GM23338 (cell line): ENCODE measurements at regions not wholly inside any gene's neighbourhood (a gene's known extent, or its start where the extent isn't known, plus 50 kb on each side); places are given as distances from the start of the nearest gene placed in this dataset.

Source experiments
- ATAC-seq: fragments of 200-7000 bp; cut with Tn5 transposase; 3 replicates; pipeline ENCODE4 v1.9.1; 2020
- DNase-seq: peaks from one replicate; pipeline ENCODE4 v3.0.0-alpha.2; 2015; ENCODE audit warnings: low spot score
- H2AFZ ChIP-seq: fragments of 200-600 bp; sonication (generic); 2 replicates; pipeline ENCODE4 v1.8.0; 2016; ENCODE audit warnings: antibody characterized with exemption, mild to moderate bottlenecking, moderate library complexity
- H3F3A ChIP-seq: fragments of 200-600 bp; sonication (generic); replicated peaks from 2 replicates; pipeline ENCODE4 v1.8.0; 2017; ENCODE audit warnings: antibody characterized with exemption, mixed run types, low read depth
- H3K27ac ChIP-seq: fragments of 200-600 bp; sonication (generic); 2 replicates; pipeline ENCODE4 v1.6.1; 2016; ENCODE audit warnings: low read depth
- H3K27me3 ChIP-seq: fragments of 200-600 bp; sonication (generic); 2 replicates; pipeline ENCODE4 v1.8.0; 2016; ENCODE audit warnings: mild to moderate bottlenecking, mixed run types, moderate library complexity; ENCODE audit not compliant: insufficient read depth
- H3K36me3 ChIP-seq: fragments of 200-600 bp; sonication (generic); 2 replicates; pipeline ENCODE4 v1.8.0; 2016; ENCODE audit warnings: mild to moderate bottlenecking; ENCODE audit not compliant: insufficient read depth
- H3K4me1 ChIP-seq: fragments of 200-600 bp; sonication (generic); 2 replicates; pipeline ENCODE4 v1.8.0; 2016; ENCODE audit warnings: mild to moderate bottlenecking, moderate library complexity; ENCODE audit not compliant: insufficient read depth
- H3K4me2 ChIP-seq: fragments of 200-600 bp; sonication (generic); 2 replicates; pipeline ENCODE4 v1.7.1; 2017; ENCODE audit warnings: mixed run types
- H3K4me3 ChIP-seq: fragments of 200-600 bp; sonication (generic); 2 replicates; pipeline ENCODE4 v1.6.1; 2016; ENCODE audit warnings: mixed run types
- H3K79me2 ChIP-seq: fragments of 200-600 bp; sonication (generic); replicated peaks from 2 replicates; pipeline ENCODE4 v1.8.0; 2017; ENCODE audit warnings: mild to moderate bottlenecking; ENCODE audit not compliant: insufficient read depth
- H3K9me2 ChIP-seq: fragments of 200-600 bp; sonication (generic); 2 replicates; pipeline ENCODE4 v1.8.0; 2017; ENCODE audit not compliant: insufficient read depth
- H4K20me1 ChIP-seq: fragments of 200-600 bp; sonication (generic); replicated peaks from 2 replicates; pipeline ENCODE4 v1.8.0; 2017; ENCODE audit warnings: mild to moderate bottlenecking; ENCODE audit not compliant: insufficient read depth
- H3K27ac Mint-ChIP-seq: 2 replicates; pipeline ENCODE4 v1.8.0; 2020; ENCODE audit warnings: inconsistent platforms, mild to moderate bottlenecking, moderate library complexity, mixed read lengths
- H3K27me3 Mint-ChIP-seq: 3 replicates; pipeline ENCODE4 v1.8.0; 2022; ENCODE audit warnings: low read depth, mild to moderate bottlenecking, moderate library complexity, mixed read lengths, inconsistent platforms; ENCODE audit not compliant: insufficient read depth, poor library complexity
- H3K36me3 Mint-ChIP-seq: 3 replicates; pipeline ENCODE4 v1.8.0; 2021; ENCODE audit warnings: low read depth, mild to moderate bottlenecking, inconsistent platforms, moderate library complexity, mixed read lengths
- H3K4me1 Mint-ChIP-seq: 3 replicates; pipeline ENCODE4 v1.8.0; 2020; ENCODE audit warnings: mild to moderate bottlenecking, inconsistent platforms, mixed read lengths
- H3K4me3 Mint-ChIP-seq: 3 replicates; pipeline ENCODE4 v1.8.0; 2021; ENCODE audit warnings: moderate library complexity, mild to moderate bottlenecking, inconsistent platforms, mixed read lengths
- H3K9me3 Mint-ChIP-seq: 3 replicates; pipeline ENCODE4 v1.8.0; 2020; ENCODE audit warnings: moderate library complexity, mild to moderate bottlenecking, inconsistent platforms, mixed read lengths
- CREB1 ChIP-seq: fragments of 250-450 bp; sonication (Bioruptor Pico); IDR thresholded peaks from 2 replicates; pipeline ENCODE4 v1.5.0; 2020; ENCODE audit warnings: low read depth, mild to moderate bottlenecking, moderate library complexity
- EZH2 ChIP-seq: fragments of 200-600 bp; sonication (generic); IDR thresholded peaks from one replicate; pipeline ENCODE4 v1.8.0; 2017; ENCODE audit warnings: antibody characterized with exemption, mild to moderate bottlenecking, low read depth; ENCODE audit not compliant: unreplicated experiment
- EZH2phosphoT487 ChIP-seq: fragments of 200-600 bp; sonication (generic); IDR thresholded peaks from one replicate; pipeline ENCODE4 v1.8.1; 2018; ENCODE audit warnings: antibody characterized with exemption; ENCODE audit not compliant: unreplicated experiment
- JUNB ChIP-seq: IDR thresholded peaks from one replicate; pipeline ENCODE4 v1.6.1; 2016; ENCODE audit warnings: antibody characterized with exemption; ENCODE audit not compliant: unreplicated experiment
- NANOG ChIP-seq: IDR thresholded peaks from 2 replicates; pipeline ENCODE4 v1.6.1; 2016; ENCODE audit warnings: antibody characterized with exemption, borderline replicate concordance
- POLR2AphosphoS5 ChIP-seq: IDR thresholded peaks from 2 replicates; pipeline ENCODE4 v1.6.1; 2016; ENCODE audit warnings: antibody characterized with exemption, low read depth
- STAT1 ChIP-seq: IDR thresholded peaks from one replicate; pipeline ENCODE4 v1.6.1; 2016; ENCODE audit warnings: antibody characterized with exemption; ENCODE audit not compliant: unreplicated experiment
- ZNF114 ChIP-seq: fragments of 250-450 bp; sonication (Bioruptor Pico); IDR thresholded peaks from 2 replicates; pipeline ENCODE4 v1.5.0; 2020; ENCODE audit warnings: mild to moderate bottlenecking, moderate library complexity
- ZNF331 ChIP-seq: fragments of 250-450 bp; sonication (Bioruptor Pico); IDR thresholded peaks from 2 replicates; pipeline ENCODE4 v1.5.0; 2020; ENCODE audit warnings: low read depth, mild to moderate bottlenecking, moderate library complexity
- TF ChIP-seq, protein P1 (sequence below): IDR thresholded peaks from one replicate; pipeline ENCODE4 v1.6.1; 2018; ENCODE audit warnings: antibody characterized with exemption; ENCODE audit not compliant: unreplicated experiment
- TF ChIP-seq, protein P2 (sequence below): fragments of 250-450 bp; sonication (Bioruptor Pico); IDR thresholded peaks from 2 replicates; pipeline ENCODE4 v1.5.0; 2020; ENCODE audit warnings: mild to moderate bottlenecking, moderate library complexity
- TF ChIP-seq, protein P3 (sequence below): IDR thresholded peaks from 2 replicates; pipeline ENCODE4 v1.6.1; 2016; ENCODE audit warnings: antibody characterized with exemption
- TF ChIP-seq, protein P4 (sequence below), 2 experiments: fragments of 200-600 bp in 1 of 2; sonication (generic) in 1 of 2; conservative IDR thresholded peaks; 2 replicates each; pipeline versions ENCODE4 v1.5.1 to v1.6.1; 2016 to 2017; ENCODE audit warnings: antibody characterized with exemption in 2 of 2, low read depth in 2 of 2, mild to moderate bottlenecking in 2 of 2, moderate library complexity in 1 of 2

DNA sequence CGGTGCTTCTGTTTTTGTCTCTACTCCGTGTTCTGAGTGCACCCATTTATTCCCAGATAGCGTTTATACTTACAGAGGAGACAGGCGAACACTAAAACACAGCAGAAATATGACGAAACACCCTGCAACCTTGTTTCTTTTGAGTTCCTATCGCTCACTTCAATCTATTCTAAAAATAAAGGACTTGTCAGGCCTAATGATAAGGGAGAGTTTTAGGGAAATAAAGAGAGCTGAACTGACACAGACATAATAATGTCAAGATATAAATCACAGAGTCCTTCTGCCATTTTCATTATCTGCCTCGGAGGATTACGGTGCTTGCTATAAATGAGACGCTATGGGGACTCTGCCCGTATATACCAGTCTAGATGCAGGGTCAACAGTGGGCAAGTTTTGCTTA is 659.7 kb upstream of the SALL3 start:
- no peaks in the 10 kb centered on the region for H3K4me1 Mint-ChIP-seq
- peaks cover 96% of the 10 kb centered on the region for H3K9me3 Mint-ChIP-seq
- no peaks in the 10 kb centered on the region for H3K79me2 ChIP-seq
- no peaks in the 10 kb centered on the region for H3K4me1 ChIP-seq
- H3K4me2 ChIP-seq = no peak overlapping the region
- no peak overlapping the region for H3K4me3 ChIP-seq
- no peak for DNase-seq
- no peaks in the 10 kb centered on the region; the same call in 1 of the 2 replicates for H3K36me3 ChIP-seq
- H3K27me3 Mint-ChIP-seq = peaks cover 4% of the 10 kb centered on the region
- no peak for ATAC-seq
- no peak overlapping the region for H3K27ac Mint-ChIP-seq
- no peak overlapping the region for H2AFZ ChIP-seq
- no peak overlapping the region for H3K4me3 Mint-ChIP-seq
- H3K9me2 ChIP-seq = no peaks in the 10 kb centered on the region
- no peak overlapping the region for H3K27ac ChIP-seq
- H3K36me3 Mint-ChIP-seq = peaks cover 30% of the 10 kb centered on the region
- no peaks in the 10 kb centered on the region for H4K20me1 ChIP-seq
- no peaks in the 10 kb centered on the region for H3F3A ChIP-seq
- TF ChIP-seq, protein P1, sequence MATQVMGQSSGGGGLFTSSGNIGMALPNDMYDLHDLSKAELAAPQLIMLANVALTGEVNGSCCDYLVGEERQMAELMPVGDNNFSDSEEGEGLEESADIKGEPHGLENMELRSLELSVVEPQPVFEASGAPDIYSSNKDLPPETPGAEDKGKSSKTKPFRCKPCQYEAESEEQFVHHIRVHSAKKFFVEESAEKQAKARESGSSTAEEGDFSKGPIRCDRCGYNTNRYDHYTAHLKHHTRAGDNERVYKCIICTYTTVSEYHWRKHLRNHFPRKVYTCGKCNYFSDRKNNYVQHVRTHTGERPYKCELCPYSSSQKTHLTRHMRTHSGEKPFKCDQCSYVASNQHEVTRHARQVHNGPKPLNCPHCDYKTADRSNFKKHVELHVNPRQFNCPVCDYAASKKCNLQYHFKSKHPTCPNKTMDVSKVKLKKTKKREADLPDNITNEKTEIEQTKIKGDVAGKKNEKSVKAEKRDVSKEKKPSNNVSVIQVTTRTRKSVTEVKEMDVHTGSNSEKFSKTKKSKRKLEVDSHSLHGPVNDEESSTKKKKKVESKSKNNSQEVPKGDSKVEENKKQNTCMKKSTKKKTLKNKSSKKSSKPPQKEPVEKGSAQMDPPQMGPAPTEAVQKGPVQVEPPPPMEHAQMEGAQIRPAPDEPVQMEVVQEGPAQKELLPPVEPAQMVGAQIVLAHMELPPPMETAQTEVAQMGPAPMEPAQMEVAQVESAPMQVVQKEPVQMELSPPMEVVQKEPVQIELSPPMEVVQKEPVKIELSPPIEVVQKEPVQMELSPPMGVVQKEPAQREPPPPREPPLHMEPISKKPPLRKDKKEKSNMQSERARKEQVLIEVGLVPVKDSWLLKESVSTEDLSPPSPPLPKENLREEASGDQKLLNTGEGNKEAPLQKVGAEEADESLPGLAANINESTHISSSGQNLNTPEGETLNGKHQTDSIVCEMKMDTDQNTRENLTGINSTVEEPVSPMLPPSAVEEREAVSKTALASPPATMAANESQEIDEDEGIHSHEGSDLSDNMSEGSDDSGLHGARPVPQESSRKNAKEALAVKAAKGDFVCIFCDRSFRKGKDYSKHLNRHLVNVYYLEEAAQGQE = no peak
- no peak for TF ChIP-seq POLR2AphosphoS5
- TF ChIP-seq, protein P2, sequence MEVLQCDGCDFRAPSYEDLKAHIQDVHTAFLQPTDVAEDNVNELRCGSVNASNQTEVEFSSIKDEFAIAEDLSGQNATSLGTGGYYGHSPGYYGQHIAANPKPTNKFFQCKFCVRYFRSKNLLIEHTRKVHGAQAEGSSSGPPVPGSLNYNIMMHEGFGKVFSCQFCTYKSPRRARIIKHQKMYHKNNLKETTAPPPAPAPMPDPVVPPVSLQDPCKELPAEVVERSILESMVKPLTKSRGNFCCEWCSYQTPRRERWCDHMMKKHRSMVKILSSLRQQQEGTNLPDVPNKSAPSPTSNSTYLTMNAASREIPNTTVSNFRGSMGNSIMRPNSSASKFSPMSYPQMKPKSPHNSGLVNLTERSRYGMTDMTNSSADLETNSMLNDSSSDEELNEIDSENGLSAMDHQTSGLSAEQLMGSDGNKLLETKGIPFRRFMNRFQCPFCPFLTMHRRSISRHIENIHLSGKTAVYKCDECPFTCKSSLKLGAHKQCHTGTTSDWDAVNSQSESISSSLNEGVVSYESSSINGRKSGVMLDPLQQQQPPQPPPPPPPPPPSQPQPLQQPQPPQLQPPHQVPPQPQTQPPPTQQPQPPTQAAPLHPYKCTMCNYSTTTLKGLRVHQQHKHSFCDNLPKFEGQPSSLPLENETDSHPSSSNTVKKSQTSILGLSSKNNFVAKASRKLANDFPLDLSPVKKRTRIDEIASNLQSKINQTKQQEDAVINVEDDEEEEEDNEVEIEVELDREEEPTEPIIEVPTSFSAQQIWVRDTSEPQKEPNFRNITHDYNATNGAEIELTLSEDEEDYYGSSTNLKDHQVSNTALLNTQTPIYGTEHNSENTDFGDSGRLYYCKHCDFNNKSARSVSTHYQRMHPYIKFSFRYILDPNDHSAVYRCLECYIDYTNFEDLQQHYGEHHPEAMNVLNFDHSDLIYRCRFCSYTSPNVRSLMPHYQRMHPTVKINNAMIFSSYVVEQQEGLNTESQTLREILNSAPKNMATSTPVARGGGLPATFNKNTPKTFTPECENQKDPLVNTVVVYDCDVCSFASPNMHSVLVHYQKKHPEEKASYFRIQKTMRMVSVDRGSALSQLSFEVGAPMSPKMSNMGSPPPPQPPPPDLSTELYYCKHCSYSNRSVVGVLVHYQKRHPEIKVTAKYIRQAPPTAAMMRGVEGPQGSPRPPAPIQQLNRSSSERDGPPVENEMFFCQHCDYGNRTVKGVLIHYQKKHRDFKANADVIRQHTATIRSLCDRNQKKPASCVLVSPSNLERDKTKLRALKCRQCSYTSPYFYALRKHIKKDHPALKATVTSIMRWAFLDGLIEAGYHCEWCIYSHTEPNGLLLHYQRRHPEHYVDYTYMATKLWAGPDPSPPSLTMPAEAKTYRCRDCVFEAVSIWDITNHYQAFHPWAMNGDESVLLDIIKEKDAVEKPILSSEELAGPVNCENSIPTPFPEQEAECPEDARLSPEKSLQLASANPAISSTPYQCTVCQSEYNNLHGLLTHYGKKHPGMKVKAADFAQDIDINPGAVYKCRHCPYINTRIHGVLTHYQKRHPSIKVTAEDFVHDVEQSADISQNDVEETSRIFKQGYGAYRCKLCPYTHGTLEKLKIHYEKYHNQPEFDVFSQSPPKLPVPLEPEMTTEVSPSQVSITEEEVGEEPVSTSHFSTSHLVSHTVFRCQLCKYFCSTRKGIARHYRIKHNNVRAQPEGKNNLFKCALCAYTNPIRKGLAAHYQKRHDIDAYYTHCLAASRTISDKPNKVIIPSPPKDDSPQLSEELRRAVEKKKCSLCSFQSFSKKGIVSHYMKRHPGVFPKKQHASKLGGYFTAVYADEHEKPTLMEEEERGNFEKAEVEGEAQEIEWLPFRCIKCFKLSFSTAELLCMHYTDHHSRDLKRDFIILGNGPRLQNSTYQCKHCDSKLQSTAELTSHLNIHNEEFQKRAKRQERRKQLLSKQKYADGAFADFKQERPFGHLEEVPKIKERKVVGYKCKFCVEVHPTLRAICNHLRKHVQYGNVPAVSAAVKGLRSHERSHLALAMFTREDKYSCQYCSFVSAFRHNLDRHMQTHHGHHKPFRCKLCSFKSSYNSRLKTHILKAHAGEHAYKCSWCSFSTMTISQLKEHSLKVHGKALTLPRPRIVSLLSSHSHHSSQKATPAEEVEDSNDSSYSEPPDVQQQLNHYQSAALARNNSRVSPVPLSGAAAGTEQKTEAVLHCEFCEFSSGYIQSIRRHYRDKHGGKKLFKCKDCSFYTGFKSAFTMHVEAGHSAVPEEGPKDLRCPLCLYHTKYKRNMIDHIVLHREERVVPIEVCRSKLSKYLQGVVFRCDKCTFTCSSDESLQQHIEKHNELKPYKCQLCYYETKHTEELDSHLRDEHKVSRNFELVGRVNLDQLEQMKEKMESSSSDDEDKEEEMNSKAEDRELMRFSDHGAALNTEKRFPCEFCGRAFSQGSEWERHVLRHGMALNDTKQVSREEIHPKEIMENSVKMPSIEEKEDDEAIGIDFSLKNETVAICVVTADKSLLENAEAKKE = no peak
- TF ChIP-seq, protein P3, sequence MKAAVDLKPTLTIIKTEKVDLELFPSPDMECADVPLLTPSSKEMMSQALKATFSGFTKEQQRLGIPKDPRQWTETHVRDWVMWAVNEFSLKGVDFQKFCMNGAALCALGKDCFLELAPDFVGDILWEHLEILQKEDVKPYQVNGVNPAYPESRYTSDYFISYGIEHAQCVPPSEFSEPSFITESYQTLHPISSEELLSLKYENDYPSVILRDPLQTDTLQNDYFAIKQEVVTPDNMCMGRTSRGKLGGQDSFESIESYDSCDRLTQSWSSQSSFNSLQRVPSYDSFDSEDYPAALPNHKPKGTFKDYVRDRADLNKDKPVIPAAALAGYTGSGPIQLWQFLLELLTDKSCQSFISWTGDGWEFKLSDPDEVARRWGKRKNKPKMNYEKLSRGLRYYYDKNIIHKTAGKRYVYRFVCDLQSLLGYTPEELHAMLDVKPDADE = no peak
- TF ChIP-seq, protein P4, sequence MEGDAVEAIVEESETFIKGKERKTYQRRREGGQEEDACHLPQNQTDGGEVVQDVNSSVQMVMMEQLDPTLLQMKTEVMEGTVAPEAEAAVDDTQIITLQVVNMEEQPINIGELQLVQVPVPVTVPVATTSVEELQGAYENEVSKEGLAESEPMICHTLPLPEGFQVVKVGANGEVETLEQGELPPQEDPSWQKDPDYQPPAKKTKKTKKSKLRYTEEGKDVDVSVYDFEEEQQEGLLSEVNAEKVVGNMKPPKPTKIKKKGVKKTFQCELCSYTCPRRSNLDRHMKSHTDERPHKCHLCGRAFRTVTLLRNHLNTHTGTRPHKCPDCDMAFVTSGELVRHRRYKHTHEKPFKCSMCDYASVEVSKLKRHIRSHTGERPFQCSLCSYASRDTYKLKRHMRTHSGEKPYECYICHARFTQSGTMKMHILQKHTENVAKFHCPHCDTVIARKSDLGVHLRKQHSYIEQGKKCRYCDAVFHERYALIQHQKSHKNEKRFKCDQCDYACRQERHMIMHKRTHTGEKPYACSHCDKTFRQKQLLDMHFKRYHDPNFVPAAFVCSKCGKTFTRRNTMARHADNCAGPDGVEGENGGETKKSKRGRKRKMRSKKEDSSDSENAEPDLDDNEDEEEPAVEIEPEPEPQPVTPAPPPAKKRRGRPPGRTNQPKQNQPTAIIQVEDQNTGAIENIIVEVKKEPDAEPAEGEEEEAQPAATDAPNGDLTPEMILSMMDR (conservative IDR thresholded peaks at IDR 0.05; ENCODE audit: low read depth in 2 of 2) = no peak
- no peak for TF ChIP-seq STAT1
- no peak for TF ChIP-seq EZH2phosphoT487
- TF ChIP-seq JUNB = no peak
- no peak for TF ChIP-seq CREB1 (CRISPR knock-in tag)
- no peak for TF ChIP-seq ZNF331 (CRISPR knock-in tag)
- no peak for TF ChIP-seq EZH2
- TF ChIP-seq NANOG = no peak
- no peak for TF ChIP-seq ZNF114 (CRISPR knock-in tag)
- no peaks in the 10 kb centered on the region for H3K27me3 ChIP-seq
